HG03439 (cell line): ENCODE measurements at regions not wholly inside any gene's neighbourhood (a gene's known extent, or its start where the extent isn't known, plus 50 kb on each side); places are given as distances from the start of the nearest gene placed in this dataset.
A peak's percentile ranks its signal among the peaks of the same experiment; 100 is the strongest.

Source experiments
- ATAC-seq: cut with Tn5 transposase; IDR thresholded peaks from one replicate; pipeline ENCODE4 v1.9.1; 2021; ENCODE audit warnings: mild to moderate bottlenecking, moderate library complexity; ENCODE audit not compliant: unreplicated experiment

GRCh38 chr10:33453081-33454025, 118.9 kb upstream of the NRP1 start:
- ATAC-seq: no peak

GRCh38 chr10:33448421-33449140, 114.1 kb upstream of the NRP1 start:
- no peak for ATAC-seq

GRCh38 chr10:33441561-33441960, 107.1 kb upstream of the NRP1 start:
- ATAC-seq: no peak

GRCh38 chr10:33434933-33435332, 100.5 kb upstream of the NRP1 start:
- no peak for ATAC-seq

GRCh38 chr10:33428682-33429081, 94.2 kb upstream of the NRP1 start:
- no peak for ATAC-seq

GRCh38 chr10:33423154-33423529, 88.7 kb upstream of the NRP1 start:
- ATAC-seq: no peak

- ATAC-seq: no peak
These were observed 88.1 kb upstream of the NRP1 start for GRCh38 chr10:33422471-33423153.

GRCh38 chr10:33421789-33422462, 87.5 kb upstream of the NRP1 start:
- no peak for ATAC-seq

GRCh38 chr10:33419311-33419710, 84.8 kb upstream of the NRP1 start:
- ATAC-seq: no peak

- no peak for ATAC-seq
These were observed 83.8 kb upstream of the NRP1 start for GRCh38 chr10:33418301-33418700.

GRCh38 chr10:33416691-33417090, 82.2 kb upstream of the NRP1 start:
- ATAC-seq: no peak

- ATAC-seq: peak; percentile 78
These were observed 81.7 kb upstream of the NRP1 start for GRCh38 chr10:33416209-33416608.

GRCh38 chr10:33414841-33415240, 80.4 kb upstream of the NRP1 start:
- ATAC-seq: no peak

GRCh38 chr10:33412653-33413361, 78.3 kb upstream of the NRP1 start:
- ATAC-seq: no peak

- ATAC-seq: no peak
These were observed 77.8 kb upstream of the NRP1 start for GRCh38 chr10:33412241-33412640.

- no peak for ATAC-seq
These were observed 76.4 kb upstream of the NRP1 start for GRCh38 chr10:33410860-33411234.

GRCh38 chr10:33410096-33410859, 75.8 kb upstream of the NRP1 start:
- no peak for ATAC-seq

GRCh38 chr10:33406596-33406995, 72.1 kb upstream of the NRP1 start:
- ATAC-seq: no peak

GRCh38 chr10:33402220-33403073, 68.0 kb upstream of the NRP1 start:
- no peak for ATAC-seq
